ENCODE measurements at regions not wholly inside any gene's neighbourhood (a gene's known extent, or its start where the extent isn't known, plus 50 kb on each side); places are given as distances from the start of the nearest gene placed in this dataset.

DNA sequence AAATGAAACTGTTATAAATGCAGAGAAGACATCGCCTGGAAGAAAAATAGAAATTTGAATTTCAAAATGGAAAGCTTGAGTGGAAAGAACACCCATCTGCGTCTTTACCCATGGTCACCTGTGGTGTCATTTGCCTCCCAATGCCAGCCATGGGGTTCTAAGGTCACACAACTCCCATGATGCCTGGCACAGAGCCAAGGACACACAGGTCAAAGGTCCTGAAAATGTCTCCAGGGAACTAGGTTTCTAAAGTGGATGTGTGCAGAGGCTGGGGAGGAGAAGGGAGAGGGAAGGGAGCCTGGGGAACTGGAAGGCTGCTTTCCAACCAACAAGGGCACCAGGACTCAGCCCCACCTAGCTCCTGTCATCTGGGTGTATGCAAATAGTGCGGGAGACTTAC is 724.0 kb upstream of the TMEM132C start:
- TF ChIP-seq, protein P1, sequence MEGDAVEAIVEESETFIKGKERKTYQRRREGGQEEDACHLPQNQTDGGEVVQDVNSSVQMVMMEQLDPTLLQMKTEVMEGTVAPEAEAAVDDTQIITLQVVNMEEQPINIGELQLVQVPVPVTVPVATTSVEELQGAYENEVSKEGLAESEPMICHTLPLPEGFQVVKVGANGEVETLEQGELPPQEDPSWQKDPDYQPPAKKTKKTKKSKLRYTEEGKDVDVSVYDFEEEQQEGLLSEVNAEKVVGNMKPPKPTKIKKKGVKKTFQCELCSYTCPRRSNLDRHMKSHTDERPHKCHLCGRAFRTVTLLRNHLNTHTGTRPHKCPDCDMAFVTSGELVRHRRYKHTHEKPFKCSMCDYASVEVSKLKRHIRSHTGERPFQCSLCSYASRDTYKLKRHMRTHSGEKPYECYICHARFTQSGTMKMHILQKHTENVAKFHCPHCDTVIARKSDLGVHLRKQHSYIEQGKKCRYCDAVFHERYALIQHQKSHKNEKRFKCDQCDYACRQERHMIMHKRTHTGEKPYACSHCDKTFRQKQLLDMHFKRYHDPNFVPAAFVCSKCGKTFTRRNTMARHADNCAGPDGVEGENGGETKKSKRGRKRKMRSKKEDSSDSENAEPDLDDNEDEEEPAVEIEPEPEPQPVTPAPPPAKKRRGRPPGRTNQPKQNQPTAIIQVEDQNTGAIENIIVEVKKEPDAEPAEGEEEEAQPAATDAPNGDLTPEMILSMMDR (IDR thresholded peaks at IDR 0.05), result no peak
- no peak for TF ChIP-seq POLR2A (IDR thresholded peaks at IDR 0.05; ENCODE audit: low read depth)
